Stimulated activated effector memory CD8-positive, alpha-beta T cell treated with anti-CD3 and anti-CD28 coated beads, Interleukin-12 subunit alpha, Interleukin-12 subunit beta, amount 100 ng/mL, for 72 hours (primary cell): ENCODE measurements at regions not wholly inside any gene's neighbourhood (a gene's known extent, or its start where the extent isn't known, plus 50 kb on each side); places are given as distances from the start of the nearest gene placed in this dataset.
"Not testable (repeated sequence)": the region's sequence is repeated elsewhere in the genome, so short reads cannot be mapped to it uniquely, and the experiment has no call there.

Experiments
- ATAC-seq: fragments of 150-1000 bp; cut with Tn5 transposase; 2 replicates; pipeline ENCODE4 v1.10.0; 2021
- DNase-seq, 2 donors: peaks; one replicate each; pipeline ENCODE4 v3.0.0; 2021 to 2022; ENCODE audit warnings: low spot score in 2 of 2
- H3K27ac Mint-ChIP-seq: one replicate; pipeline ENCODE4 v1.8.0; 2022; ENCODE audit warnings: mild to moderate bottlenecking, mixed read lengths
- H3K36me3 Mint-ChIP-seq: one replicate; pipeline ENCODE4 v1.8.0; 2022; ENCODE audit warnings: mild to moderate bottlenecking, mixed read lengths
- H3K4me1 Mint-ChIP-seq: one replicate; pipeline ENCODE4 v1.8.0; 2022; ENCODE audit warnings: mixed read lengths
- H3K4me3 Mint-ChIP-seq: one replicate; pipeline ENCODE4 v1.8.0; 2022; ENCODE audit warnings: mild to moderate bottlenecking, mixed read lengths
- H3K9me3 Mint-ChIP-seq: one replicate; pipeline ENCODE4 v1.8.0; 2022; ENCODE audit warnings: mixed read lengths

DNA sequence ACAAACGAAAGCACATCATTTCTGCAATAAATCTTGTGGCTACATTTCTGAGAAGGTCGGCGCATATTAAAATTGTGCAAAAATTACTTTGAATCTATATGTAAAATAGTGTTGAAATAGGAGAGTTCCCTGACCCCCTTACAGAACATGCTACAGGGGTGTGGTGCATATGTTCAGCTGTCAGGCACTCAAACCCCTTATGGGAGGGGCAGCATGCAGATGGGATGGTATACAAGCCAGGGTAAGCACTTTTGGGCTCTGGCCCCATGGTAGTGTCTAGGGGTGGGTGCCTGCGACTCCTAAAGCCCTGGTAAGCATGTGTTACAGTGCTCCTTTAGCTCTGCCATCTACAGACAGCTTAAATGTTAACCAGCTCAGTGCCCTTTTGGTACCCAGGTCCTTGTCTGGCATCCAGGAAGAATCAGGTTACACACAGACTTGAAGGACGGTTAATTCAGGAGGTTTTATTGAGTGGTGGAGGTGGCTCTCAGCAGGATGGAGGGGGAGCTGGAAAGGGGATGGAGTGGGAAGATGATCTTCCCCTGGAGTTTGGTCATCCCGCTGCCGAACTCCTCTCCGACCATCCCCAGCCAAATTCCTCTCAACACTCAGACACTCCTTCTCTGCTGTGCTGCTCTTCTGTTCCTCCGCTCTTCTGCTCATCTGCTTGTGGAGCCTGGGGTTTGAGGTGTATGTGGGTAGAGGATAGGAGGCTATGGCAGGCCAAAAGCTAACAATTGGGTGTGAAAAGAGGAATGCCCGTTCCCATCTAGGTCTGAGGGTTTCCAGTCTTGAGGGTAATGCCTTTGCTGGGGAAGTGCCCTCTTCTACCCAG, 84.6 kb upstream of the RASEF start:
- Mint-ChIP-seq H3K4me3 (no peak overlapping the region), H3K9me3 (peaks cover 7% of the 10 kb centered on the region), H3K27ac (no peak overlapping the region), H3K36me3 (no peaks in the 10 kb centered on the region), H3K4me1 (no peaks in the 10 kb centered on the region)
- no peak for DNase-seq
- no peak for ATAC-seq

- ATAC-seq (no peak), DNase-seq (no peak)
- Mint-ChIP-seq H3K9me3 (peaks cover 7% of the 10 kb centered on the region), H3K4me1 (no peaks in the 10 kb centered on the region), H3K27ac (no peak overlapping the region), H3K4me3 (no peak overlapping the region), H3K36me3 (no peaks in the 10 kb centered on the region)
These were observed 83.4 kb upstream of the RASEF start for GRCh38 chr9:83146325-83146724.

- ATAC-seq (no peak), DNase-seq (no peak)
- Mint-ChIP-seq H3K4me3 (no peak overlapping the region), H3K9me3 (peaks cover 7% of the 10 kb centered on the region), H3K27ac (no peak overlapping the region), H3K4me1 (no peaks in the 10 kb centered on the region), H3K36me3 (no peaks in the 10 kb centered on the region)
These were observed 81.5 kb upstream of the RASEF start for GRCh38 chr9:83144492-83144891.

DNA sequence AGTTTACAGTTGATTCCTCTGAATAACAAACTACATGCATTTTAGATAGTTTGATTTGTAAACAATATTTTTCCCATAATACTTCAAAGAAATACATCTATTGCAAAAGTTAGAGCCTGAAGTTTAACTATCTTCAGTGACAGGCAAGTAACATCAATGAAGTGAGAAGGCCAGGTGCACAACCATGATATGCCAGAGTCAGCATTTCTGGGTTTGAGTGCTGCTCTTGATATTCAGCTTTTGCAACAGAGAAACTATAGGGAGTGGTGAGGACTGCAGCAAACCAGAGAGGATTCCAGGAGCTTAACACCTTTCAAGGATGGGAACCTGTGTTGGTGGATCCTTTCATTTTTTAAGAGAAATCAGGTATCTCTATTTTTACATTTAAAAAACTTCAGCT, 79.4 kb upstream of the RASEF start:
- Mint-ChIP-seq H3K27ac (no peak overlapping the region), H3K4me3 (no peak overlapping the region), H3K4me1 (no peaks in the 10 kb centered on the region), H3K9me3 (peaks cover 3% of the 10 kb centered on the region), H3K36me3 (no peaks in the 10 kb centered on the region)
- no peak for ATAC-seq
- no peak for DNase-seq

DNA sequence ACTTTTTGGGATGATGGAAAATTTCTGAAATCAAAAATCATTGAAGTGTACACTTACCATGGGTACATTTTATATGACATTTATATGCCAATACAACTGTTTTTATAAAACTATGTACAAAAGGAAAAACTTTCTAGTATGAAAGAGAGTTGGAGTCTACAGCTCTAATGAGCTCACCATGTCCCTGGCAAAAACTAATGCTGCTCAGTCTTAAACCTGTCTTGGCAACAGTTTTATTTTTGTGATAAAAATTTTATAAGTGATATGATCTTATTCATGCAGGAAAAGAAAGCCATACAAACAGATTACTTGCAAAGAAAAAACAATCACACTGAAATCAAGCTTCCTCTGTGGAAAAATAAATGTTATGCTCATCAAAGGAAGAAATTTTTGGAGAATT, 78.9 kb upstream of the RASEF start:
- H3K27ac Mint-ChIP-seq: no peak overlapping the region
- no peaks in the 10 kb centered on the region for H3K36me3 Mint-ChIP-seq
- no peak overlapping the region for H3K4me3 Mint-ChIP-seq
- DNase-seq (no peak), ATAC-seq (no peak)
- H3K9me3 Mint-ChIP-seq: peaks cover 3% of the 10 kb centered on the region
- H3K4me1 Mint-ChIP-seq: no peaks in the 10 kb centered on the region

DNA sequence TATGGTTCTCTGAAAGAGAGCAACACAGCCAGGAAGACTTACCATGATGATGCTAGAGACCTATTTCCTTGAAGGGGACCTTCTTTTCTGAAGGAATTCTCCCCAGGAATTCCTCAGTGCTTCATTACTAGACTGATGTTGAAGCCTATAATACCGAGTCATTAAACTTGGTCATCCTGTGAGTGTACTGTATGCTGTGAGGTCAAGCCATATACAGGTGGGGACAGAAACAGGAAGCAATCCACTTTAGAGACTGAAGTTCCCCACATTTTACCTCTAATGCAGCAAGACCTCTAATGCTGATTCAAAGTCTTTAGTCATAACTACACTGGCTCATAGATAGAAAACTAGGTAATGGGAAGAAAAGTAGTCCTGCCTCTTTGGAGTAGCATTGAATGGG, 77.1 kb upstream of the RASEF start:
- H3K4me3 Mint-ChIP-seq: no peak overlapping the region
- peaks cover 3% of the 10 kb centered on the region for H3K9me3 Mint-ChIP-seq
- H3K4me1 Mint-ChIP-seq: no peaks in the 10 kb centered on the region
- DNase-seq (no peak), ATAC-seq (no peak)
- H3K36me3 Mint-ChIP-seq: no peaks in the 10 kb centered on the region
- H3K27ac Mint-ChIP-seq: no peak overlapping the region

DNA sequence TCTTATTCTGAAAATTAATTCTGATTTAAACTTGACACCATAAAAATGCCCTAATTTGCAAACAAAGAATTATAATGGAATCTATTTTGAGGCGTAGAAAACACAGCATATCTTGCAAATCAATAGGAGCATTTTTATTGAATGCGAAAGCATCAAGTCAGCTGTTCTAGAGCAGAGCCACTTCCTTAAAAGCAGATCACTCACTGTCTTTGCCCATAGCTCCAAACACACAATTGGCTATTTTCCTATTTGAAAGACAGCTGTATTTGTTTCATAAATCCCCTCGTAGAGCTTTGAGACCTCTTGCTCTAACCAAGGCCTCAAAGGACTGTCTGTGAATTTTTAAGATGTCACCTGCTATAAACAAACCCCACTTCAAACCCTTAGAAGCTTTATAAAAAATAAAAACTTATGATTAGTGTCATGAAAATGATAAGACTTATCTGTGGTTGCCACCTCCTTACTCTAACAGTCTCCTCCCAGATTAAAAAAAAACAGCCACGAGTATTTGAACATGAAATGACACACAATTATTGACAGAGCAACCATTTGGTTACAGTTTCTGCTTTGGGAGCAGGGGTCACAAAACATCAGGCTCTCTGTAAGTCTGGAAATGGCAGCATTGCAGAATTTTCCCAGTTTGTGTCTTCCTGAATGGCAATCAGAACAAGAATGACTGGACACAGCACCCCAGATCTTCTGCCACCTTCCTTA, 75.6 kb upstream of the RASEF start:
- Mint-ChIP-seq H3K4me1 (no peaks in the 10 kb centered on the region), H3K4me3 (no peak overlapping the region), H3K27ac (no peak overlapping the region), H3K9me3 (no peaks in the 10 kb centered on the region), H3K36me3 (no peaks in the 10 kb centered on the region)
- no peak for ATAC-seq
- DNase-seq: no peak

GRCh38 chr9:83133316-83133715, 70.4 kb upstream of the RASEF start:
- Mint-ChIP-seq H3K4me3 (no peak overlapping the region), H3K27ac (no peak overlapping the region), H3K9me3 (no peaks in the 10 kb centered on the region), H3K36me3 (no peaks in the 10 kb centered on the region), H3K4me1 (no peaks in the 10 kb centered on the region)
- DNase-seq (no peak), ATAC-seq (no peak)

DNA sequence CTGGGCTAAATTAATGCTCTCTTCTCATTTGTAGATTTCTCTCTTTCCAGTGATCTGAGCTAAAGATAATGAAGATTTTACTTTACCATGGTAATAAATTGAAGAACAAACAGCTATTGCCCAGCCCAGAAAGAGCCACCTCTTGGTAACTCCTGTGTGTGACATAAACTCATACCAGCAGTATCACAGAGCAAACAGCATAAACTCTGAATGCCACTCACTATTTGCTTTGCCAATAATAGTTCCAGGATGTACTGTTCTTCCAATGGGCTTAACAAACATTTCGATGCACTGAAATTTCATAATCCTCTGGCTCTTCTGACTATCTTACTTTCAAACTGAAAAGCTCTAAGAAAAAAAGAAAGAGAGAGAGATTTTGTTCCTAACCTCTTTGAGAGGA, 69.8 kb upstream of the RASEF start:
- Mint-ChIP-seq H3K9me3 (no peaks in the 10 kb centered on the region), H3K4me1 (no peaks in the 10 kb centered on the region), H3K36me3 (no peaks in the 10 kb centered on the region), H3K4me3 (no peak overlapping the region), H3K27ac (no peak overlapping the region)
- DNase-seq (no peak), ATAC-seq (no peak)

DNA sequence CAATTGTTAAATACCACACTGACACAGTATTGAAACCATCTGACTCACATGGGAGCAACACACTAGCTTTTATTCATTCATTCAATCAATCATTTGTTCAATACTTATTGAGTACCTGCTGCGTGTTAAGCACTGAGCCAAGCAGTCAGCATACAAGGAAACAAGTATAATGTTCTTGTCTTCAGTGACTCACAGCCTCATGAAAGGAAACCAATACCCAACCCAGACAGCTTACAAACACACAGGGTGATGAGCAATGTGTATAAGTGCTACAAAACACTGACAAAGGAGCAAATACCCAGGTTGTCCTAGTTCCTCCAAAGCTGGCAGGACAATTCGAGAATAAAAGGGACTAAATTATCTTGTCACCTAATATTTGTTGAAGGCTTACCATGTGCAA, 67.6 kb upstream of the RASEF start:
- Mint-ChIP-seq H3K9me3 (no peaks in the 10 kb centered on the region), H3K4me3 (no peak overlapping the region), H3K27ac (no peak overlapping the region), H3K4me1 (no peaks in the 10 kb centered on the region), H3K36me3 (no peaks in the 10 kb centered on the region)
- DNase-seq (no peak), ATAC-seq (no peak)

DNA sequence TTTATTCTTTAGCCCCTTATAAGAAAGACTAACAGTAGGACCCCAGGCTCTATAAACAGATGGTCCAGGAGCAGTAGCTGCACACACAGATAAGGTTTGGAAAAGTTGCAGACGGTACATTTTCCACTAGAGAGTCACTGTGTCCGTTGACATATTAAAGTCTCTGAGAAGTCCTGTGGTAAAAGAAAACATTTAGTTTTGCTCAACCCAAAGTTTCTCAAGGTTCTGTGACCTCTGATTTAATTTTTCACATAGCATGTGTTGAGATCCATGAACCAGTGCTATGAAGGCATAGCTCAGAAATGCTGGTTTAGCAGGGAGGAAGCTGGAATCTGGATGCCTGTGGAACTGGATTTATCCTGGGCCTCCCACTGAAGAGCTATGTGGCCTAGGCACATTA, 62.7 kb upstream of the RASEF start:
- no peak for DNase-seq
- ATAC-seq: no peak

GRCh38 chr9:83119873-83120272, 56.9 kb upstream of the RASEF start:
- no peak overlapping the region for H3K27ac Mint-ChIP-seq
- H3K9me3 Mint-ChIP-seq: peaks cover 3% of the 10 kb centered on the region
- no peak overlapping the region for H3K4me3 Mint-ChIP-seq
- no peak for DNase-seq
- ATAC-seq: no peak
- H3K36me3 Mint-ChIP-seq: no peaks in the 10 kb centered on the region
- no peaks in the 10 kb centered on the region for H3K4me1 Mint-ChIP-seq

More for the DNA sequence above, 62.7 kb upstream of the RASEF start:
- Mint-ChIP-seq H3K27ac (no peak overlapping the region), H3K36me3 (no peaks in the 10 kb centered on the region), H3K4me3 (no peak overlapping the region), H3K9me3 (peaks cover 3% of the 10 kb centered on the region), H3K4me1 (no peaks in the 10 kb centered on the region)

- ATAC-seq (no peak), DNase-seq (no peak)
- no peak overlapping the region for H3K4me3 Mint-ChIP-seq
- H3K36me3 Mint-ChIP-seq: no peaks in the 10 kb centered on the region
- peaks cover 11% of the 10 kb centered on the region for H3K9me3 Mint-ChIP-seq
- H3K27ac Mint-ChIP-seq: no peak overlapping the region
- no peaks in the 10 kb centered on the region for H3K4me1 Mint-ChIP-seq
These were observed 53.1 kb upstream of the RASEF start for GRCh38 chr9:83116026-83116425.

DNA sequence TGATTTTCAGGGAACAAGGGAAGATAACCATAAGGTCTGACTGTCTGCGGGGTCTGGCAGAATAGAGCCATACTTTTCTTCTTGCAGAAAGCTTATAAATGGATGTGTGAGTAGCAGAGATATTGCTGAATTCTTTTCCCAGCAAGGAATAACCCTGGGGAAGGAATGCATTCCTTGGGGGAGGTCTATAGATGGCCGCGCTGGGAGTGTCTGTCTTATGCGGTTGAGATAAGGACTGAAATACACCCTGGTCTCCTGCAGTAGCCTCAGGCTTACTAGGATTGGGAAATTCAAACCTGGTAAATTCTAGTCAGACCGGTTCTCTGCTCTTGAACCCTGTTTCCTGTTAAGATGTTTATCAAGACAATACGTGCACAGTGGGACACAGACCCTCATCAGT, 50.5 kb upstream of the RASEF start:
- ATAC-seq, H3K27ac Mint-ChIP-seq, H3K4me3 Mint-ChIP-seq, H3K36me3 Mint-ChIP-seq, H3K4me1 Mint-ChIP-seq, DNase-seq: not testable (repeated sequence)
- peaks cover 11% of the 10 kb centered on the region for H3K9me3 Mint-ChIP-seq
